ENCODE measurements at regions not wholly inside any gene's neighbourhood (a gene's known extent, or its start where the extent isn't known, plus 50 kb on each side); places are given as distances from the start of the nearest gene placed in this dataset.

DNA sequence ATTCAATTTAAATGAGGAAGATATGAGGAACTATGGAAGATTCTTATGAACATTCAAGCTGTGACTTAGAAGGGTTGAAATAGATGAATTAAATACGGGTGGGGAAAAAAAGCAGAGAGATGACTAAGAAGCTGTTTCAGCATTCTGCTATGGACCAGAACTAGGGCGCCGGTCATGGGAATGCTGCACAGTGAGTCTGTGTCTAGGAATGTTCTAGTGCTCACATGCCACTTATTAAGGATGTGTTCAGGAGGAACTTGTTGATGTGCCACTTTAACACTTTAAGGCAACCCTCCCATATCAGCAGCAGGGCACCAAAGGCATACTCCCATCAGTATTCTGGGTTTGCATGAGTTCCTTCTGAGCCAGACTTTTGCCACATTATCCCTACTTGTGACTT lies 152.1 kb downstream of the POSTN start:
- TF ChIP-seq EP300 (IDR thresholded peaks at IDR 0.05) (no peak), SREBF2 (IDR thresholded peaks at IDR 0.05) (no peak), CEBPB (IDR thresholded peaks at IDR 0.05) (no peak), POLR2A (IDR thresholded peaks at IDR 0.05; ENCODE audit: low read length) (no peak), ATOH8 (CRISPR knock-in tag; IDR thresholded peaks at IDR 0.05; ENCODE audit: low read depth) (no peak), CTCF (IDR thresholded peaks at IDR 0.05) (no peak), MAFK (IDR thresholded peaks at IDR 0.05; ENCODE audit: partially characterized antibody) (no peak), TFCP2L1 (CRISPR knock-in tag; IDR thresholded peaks at IDR 0.05) (no peak), JUNB (IDR thresholded peaks at IDR 0.05) (no peak)
